Body of pancreas (tissue), 4 donors: ENCODE measurements at regions not wholly inside any gene's neighbourhood (a gene's known extent, or its start where the extent isn't known, plus 50 kb on each side); places are given as distances from the start of the nearest gene placed in this dataset.

Experiments used
- POLR2A ChIP-seq, 3 donors: fragments of 450-650 bp; IDR thresholded peaks; one replicate each; pipeline ENCODE4 v1.6.1; 2016; ENCODE audit warnings: antibody characterized with exemption in 3 of 3, mild to moderate bottlenecking in 2 of 3
- TF ChIP-seq, protein P1 (sequence below), 7 experiments: fragments of 450-650 bp in 4 of 7; fragments of 200-600 bp in 3 of 7; sonication (generic) in 3 of 7; IDR thresholded peaks; one replicate each; pipeline ENCODE4 v1.5.1; 2016 to 2019; ENCODE audit warnings: antibody characterized with exemption in 7 of 7

DNA sequence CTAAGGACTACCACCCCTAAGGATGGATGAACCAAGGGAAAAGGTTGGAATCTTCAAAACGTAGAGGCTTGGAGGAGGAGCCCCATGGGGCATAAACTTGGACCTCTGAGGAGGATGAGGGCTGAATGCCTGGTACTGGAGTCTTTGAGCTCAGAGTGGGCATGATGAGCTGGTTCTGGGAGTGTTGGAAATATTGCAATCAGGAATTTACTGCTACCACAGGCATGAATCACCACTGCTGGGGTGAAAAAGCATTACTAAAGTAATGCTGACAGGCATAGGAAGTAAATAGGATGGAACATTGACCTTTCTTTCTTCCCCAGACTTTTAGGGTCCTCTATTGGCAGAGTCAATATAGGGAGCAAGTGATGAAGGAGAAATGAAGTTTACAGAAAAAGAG lies 105.8 kb upstream of the RPS6KA3 start:
- TF ChIP-seq, protein P1, sequence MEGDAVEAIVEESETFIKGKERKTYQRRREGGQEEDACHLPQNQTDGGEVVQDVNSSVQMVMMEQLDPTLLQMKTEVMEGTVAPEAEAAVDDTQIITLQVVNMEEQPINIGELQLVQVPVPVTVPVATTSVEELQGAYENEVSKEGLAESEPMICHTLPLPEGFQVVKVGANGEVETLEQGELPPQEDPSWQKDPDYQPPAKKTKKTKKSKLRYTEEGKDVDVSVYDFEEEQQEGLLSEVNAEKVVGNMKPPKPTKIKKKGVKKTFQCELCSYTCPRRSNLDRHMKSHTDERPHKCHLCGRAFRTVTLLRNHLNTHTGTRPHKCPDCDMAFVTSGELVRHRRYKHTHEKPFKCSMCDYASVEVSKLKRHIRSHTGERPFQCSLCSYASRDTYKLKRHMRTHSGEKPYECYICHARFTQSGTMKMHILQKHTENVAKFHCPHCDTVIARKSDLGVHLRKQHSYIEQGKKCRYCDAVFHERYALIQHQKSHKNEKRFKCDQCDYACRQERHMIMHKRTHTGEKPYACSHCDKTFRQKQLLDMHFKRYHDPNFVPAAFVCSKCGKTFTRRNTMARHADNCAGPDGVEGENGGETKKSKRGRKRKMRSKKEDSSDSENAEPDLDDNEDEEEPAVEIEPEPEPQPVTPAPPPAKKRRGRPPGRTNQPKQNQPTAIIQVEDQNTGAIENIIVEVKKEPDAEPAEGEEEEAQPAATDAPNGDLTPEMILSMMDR (IDR thresholded peaks at IDR 0.05) = no peak
- TF ChIP-seq POLR2A (IDR thresholded peaks at IDR 0.05) = no peak
